BLaER1 (cell line): ENCODE measurements at regions not wholly inside any gene's neighbourhood (a gene's known extent, or its start where the extent isn't known, plus 50 kb on each side); places are given as distances from the start of the nearest gene placed in this dataset.

Experiments used
- H3K27ac ChIP-seq: shearing (Covaris generic); formaldehyde crosslinking; 2 replicates; pipeline ENCODE4 v1.8.1; 2022
- H3K27me3 ChIP-seq: shearing (Covaris generic); formaldehyde crosslinking; 2 replicates; pipeline ENCODE4 v1.8.1; 2022
- H3K36me3 ChIP-seq: shearing (Covaris generic); formaldehyde crosslinking; 2 replicates; pipeline ENCODE4 v1.8.1; 2022
- H3K4me1 ChIP-seq: shearing (Covaris generic); formaldehyde crosslinking; 2 replicates; pipeline ENCODE4 v1.8.1; 2022
- H3K4me2 ChIP-seq: shearing (Covaris generic); formaldehyde crosslinking; 2 replicates; pipeline ENCODE4 v1.8.1; 2022
- H3K4me3 ChIP-seq: shearing (Covaris generic); formaldehyde crosslinking; 2 replicates; pipeline ENCODE4 v1.8.1; 2022
- H3K9ac ChIP-seq: shearing (Covaris generic); formaldehyde crosslinking; 2 replicates; pipeline ENCODE4 v1.8.1; 2022
- H3K9me3 ChIP-seq: shearing (Covaris generic); formaldehyde crosslinking; 2 replicates; pipeline ENCODE4 v1.8.1; 2022
- H4K20me1 ChIP-seq: shearing (Covaris generic); formaldehyde crosslinking; 2 replicates; pipeline ENCODE4 v1.8.1; 2022
- Cebpa-rat ChIP-seq: shearing (Covaris generic); IDR thresholded peaks from 2 replicates; pipeline ENCODE4 v1.8.1; 2022

- TF ChIP-seq Cebpa-rat: no peak
Measured at GRCh38 chr3:144104679-144105078, 133.1 kb downstream of the DIPK2A start.

GRCh38 chr3:144105542-144105941 lies 133.9 kb downstream of the DIPK2A start:
- Histone ChIP-seq H3K4me2 (no peak overlapping the region), H3K4me1 (no peaks in the 10 kb centered on the region), H3K36me3 (no peaks in the 10 kb centered on the region), H3K9ac (no peak overlapping the region), H3K4me3 (no peak overlapping the region), H3K27me3 (no peaks in the 10 kb centered on the region), H3K9me3 (no peaks in the 10 kb centered on the region), H4K20me1 (no peaks in the 10 kb centered on the region), H3K27ac (no peak overlapping the region)
- no peak for TF ChIP-seq Cebpa-rat

More at GRCh38 chr3:144104679-144105078, 133.1 kb downstream of the DIPK2A start:
- no peaks in the 10 kb centered on the region for H3K36me3 ChIP-seq
- H3K27me3 ChIP-seq: no peaks in the 10 kb centered on the region
- H3K4me2 ChIP-seq: no peak overlapping the region
- no peak overlapping the region for H3K27ac ChIP-seq
- H3K4me3 ChIP-seq: no peak overlapping the region
- peaks cover 5% of the 10 kb centered on the region for H3K9me3 ChIP-seq
- H3K4me1 ChIP-seq: no peaks in the 10 kb centered on the region
- H3K9ac ChIP-seq: no peak overlapping the region
- H4K20me1 ChIP-seq: no peaks in the 10 kb centered on the region

DNA sequence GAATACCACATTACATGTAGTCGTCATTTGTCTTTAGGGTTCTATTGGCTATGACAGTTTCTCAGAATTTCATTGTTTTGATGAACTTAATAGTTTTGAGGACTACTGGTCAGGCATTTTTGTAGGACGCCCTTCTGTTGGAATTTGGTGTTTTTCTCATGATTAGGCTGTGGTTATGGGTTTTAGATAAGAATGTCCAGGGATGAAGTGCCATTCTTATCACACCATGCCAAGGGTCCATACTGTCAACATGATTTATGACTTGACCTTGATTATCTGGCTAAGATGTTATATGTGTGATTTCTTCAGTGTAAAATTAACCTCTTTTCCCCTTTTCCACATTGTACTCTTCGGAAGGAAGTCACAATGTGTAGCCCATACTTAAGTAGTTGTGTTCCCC lies 135.3 kb downstream of the DIPK2A start:
- H3K27me3 ChIP-seq: no peaks in the 10 kb centered on the region
- H3K27ac ChIP-seq: no peak overlapping the region
- no peak for TF ChIP-seq Cebpa-rat
- H3K9ac ChIP-seq: no peak overlapping the region
- no peaks in the 10 kb centered on the region for H4K20me1 ChIP-seq
- no peaks in the 10 kb centered on the region for H3K36me3 ChIP-seq
- H3K4me3 ChIP-seq: no peak overlapping the region
- no peaks in the 10 kb centered on the region for H3K4me1 ChIP-seq
- no peak overlapping the region for H3K4me2 ChIP-seq
- no peaks in the 10 kb centered on the region for H3K9me3 ChIP-seq

DNA sequence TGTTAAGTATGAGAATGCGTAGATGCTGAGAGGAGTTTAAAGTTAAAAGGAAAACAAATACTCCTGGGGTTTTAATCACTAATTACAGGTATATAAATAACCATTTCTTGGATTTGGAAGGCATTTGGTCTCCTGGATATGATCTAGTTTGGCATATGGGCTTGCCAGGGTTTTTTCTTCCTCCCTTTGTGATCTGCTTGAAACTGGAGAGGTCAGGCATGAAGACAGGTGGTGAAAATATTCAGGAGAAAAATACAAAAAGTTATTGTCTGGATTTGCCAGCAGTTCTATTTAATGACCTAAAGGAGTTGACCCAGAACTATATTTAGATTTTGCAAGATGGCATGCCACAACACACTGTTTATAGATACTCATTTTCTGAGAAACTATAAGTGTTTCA lies 136.3 kb downstream of the DIPK2A start:
- no peaks in the 10 kb centered on the region for H3K9me3 ChIP-seq
- no peak overlapping the region for H3K27ac ChIP-seq
- H4K20me1 ChIP-seq: no peaks in the 10 kb centered on the region
- no peaks in the 10 kb centered on the region for H3K36me3 ChIP-seq
- no peak overlapping the region for H3K4me3 ChIP-seq
- no peak overlapping the region for H3K9ac ChIP-seq
- H3K4me1 ChIP-seq: no peaks in the 10 kb centered on the region
- no peak overlapping the region for H3K4me2 ChIP-seq
- TF ChIP-seq Cebpa-rat: no peak
- no peaks in the 10 kb centered on the region for H3K27me3 ChIP-seq

DNA sequence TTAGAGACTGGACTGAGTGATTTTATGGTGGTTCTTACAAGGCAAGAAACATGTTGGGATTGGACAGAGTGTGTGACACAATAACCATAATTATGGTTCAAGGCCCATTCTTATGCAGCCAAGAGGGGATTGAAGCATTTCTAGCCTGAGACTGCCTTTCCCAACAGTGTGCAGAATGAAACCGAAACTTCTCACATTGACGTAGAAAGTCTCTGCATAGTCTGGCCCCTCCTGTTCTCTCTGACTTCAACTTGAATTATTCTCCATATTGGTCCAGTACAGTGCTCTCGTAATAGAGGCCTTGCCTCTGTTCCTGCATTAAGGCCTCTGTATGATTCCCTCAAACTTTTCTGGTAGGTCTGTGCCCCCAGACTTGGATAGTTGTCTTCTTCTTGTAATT lies 138.3 kb downstream of the DIPK2A start:
- H3K4me2 ChIP-seq: no peak overlapping the region
- H3K27me3 ChIP-seq: no peaks in the 10 kb centered on the region
- no peaks in the 10 kb centered on the region for H4K20me1 ChIP-seq
- no peaks in the 10 kb centered on the region for H3K9me3 ChIP-seq
- H3K9ac ChIP-seq: no peak overlapping the region
- H3K27ac ChIP-seq: no peak overlapping the region
- no peak for TF ChIP-seq Cebpa-rat
- H3K4me3 ChIP-seq: no peak overlapping the region
- no peaks in the 10 kb centered on the region for H3K4me1 ChIP-seq
- H3K36me3 ChIP-seq: no peaks in the 10 kb centered on the region

GRCh38 chr3:144112036-144112435 lies 140.4 kb downstream of the DIPK2A start:
- no peaks in the 10 kb centered on the region for H3K36me3 ChIP-seq
- TF ChIP-seq Cebpa-rat: no peak
- H3K9ac ChIP-seq: no peak overlapping the region
- no peaks in the 10 kb centered on the region for H4K20me1 ChIP-seq
- no peak overlapping the region for H3K4me2 ChIP-seq
- H3K4me1 ChIP-seq: no peaks in the 10 kb centered on the region
- no peak overlapping the region for H3K4me3 ChIP-seq
- no peak overlapping the region for H3K27ac ChIP-seq
- H3K9me3 ChIP-seq: no peaks in the 10 kb centered on the region
- H3K27me3 ChIP-seq: no peaks in the 10 kb centered on the region

GRCh38 chr3:144112437-144112836 lies 140.8 kb downstream of the DIPK2A start:
- no peaks in the 10 kb centered on the region for H3K9me3 ChIP-seq
- H3K4me2 ChIP-seq: no peak overlapping the region
- TF ChIP-seq Cebpa-rat: no peak
- H3K4me1 ChIP-seq: no peaks in the 10 kb centered on the region
- no peak overlapping the region for H3K27ac ChIP-seq
- H3K36me3 ChIP-seq: no peaks in the 10 kb centered on the region
- no peak overlapping the region for H3K4me3 ChIP-seq
- no peaks in the 10 kb centered on the region for H3K27me3 ChIP-seq
- no peaks in the 10 kb centered on the region for H4K20me1 ChIP-seq
- no peak overlapping the region for H3K9ac ChIP-seq

DNA sequence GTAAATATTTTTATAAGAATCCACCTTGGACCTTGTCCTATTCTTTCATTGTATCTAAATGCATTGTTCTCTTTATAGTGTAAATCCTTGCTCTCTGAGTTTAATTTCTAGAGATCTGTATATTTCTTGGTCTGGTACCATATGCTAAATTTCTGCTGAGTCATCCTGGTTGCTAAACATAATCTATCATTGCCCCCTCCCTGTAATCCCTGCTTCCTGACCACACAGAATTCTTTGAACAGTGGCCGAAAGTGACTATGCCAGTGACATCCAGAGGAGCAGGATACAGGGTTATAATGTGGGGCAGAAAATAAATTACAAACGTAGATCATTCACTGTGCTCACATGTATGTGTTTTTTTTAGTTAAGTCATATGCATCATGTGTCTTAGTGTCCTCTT lies 143.1 kb downstream of the DIPK2A start:
- Histone ChIP-seq H3K4me3 (no peak overlapping the region), H3K27ac (no peak overlapping the region), H4K20me1 (no peaks in the 10 kb centered on the region), H3K9me3 (no peaks in the 10 kb centered on the region), H3K4me1 (no peaks in the 10 kb centered on the region), H3K4me2 (no peak overlapping the region), H3K36me3 (no peaks in the 10 kb centered on the region), H3K9ac (no peak overlapping the region), H3K27me3 (no peaks in the 10 kb centered on the region)
- no peak for TF ChIP-seq Cebpa-rat

DNA sequence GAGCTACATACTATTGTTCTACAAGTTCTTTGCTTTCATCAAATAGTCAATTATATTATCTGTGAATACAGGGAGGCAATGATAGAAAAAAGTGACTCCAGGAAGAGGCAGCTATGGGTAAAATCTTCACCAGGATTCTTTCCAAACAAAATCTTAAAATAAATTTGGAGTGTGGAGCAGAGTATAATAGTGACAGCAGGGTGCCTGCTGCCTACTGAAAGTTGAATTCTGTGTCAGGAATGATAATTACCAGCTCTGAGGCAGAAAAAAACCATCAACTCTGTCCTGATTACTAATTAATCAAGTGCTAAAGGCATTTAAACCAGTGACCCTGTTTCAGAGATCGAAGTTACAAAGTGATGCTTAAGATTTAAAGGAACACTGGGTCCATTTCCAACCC lies 148.0 kb downstream of the DIPK2A start:
- Histone ChIP-seq H3K27me3 (no peaks in the 10 kb centered on the region), H3K9me3 (no peaks in the 10 kb centered on the region), H3K36me3 (no peaks in the 10 kb centered on the region), H3K4me1 (no peaks in the 10 kb centered on the region), H4K20me1 (no peaks in the 10 kb centered on the region), H3K27ac (no peak overlapping the region), H3K9ac (no peak overlapping the region), H3K4me2 (no peak overlapping the region), H3K4me3 (no peak overlapping the region)
- TF ChIP-seq Cebpa-rat: no peak

- TF ChIP-seq Cebpa-rat: no peak
- Histone ChIP-seq H3K9me3 (no peaks in the 10 kb centered on the region), H3K4me3 (no peak overlapping the region), H3K9ac (no peak overlapping the region), H3K27ac (no peak overlapping the region), H3K4me2 (no peak overlapping the region), H3K36me3 (no peaks in the 10 kb centered on the region), H3K4me1 (no peaks in the 10 kb centered on the region), H4K20me1 (no peaks in the 10 kb centered on the region), H3K27me3 (no peaks in the 10 kb centered on the region)
Measured at GRCh38 chr3:144121661-144122060, 150.0 kb downstream of the DIPK2A start.

DNA sequence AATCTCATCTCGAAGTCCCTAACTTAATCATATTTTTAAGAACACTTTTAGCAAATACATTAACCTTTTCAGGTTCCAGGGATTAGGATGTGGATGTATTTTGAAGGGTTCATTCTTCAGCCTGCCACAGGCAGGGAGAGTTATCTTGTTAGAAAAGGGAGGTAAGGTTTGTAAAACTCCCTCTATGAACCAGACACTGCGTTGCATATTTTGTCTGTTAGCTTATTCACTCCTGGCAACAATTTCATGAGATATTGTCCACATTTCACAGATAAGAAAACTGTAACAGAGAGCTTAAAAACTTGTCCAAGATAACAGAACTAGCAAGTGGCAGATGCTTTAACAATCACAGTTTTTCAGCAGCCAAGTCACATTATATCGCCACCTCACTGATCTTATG lies 155.4 kb downstream of the DIPK2A start:
- no peak overlapping the region for H3K4me3 ChIP-seq
- H3K9ac ChIP-seq: no peak overlapping the region
- H4K20me1 ChIP-seq: no peaks in the 10 kb centered on the region
- no peaks in the 10 kb centered on the region for H3K9me3 ChIP-seq
- no peaks in the 10 kb centered on the region for H3K4me1 ChIP-seq
- TF ChIP-seq Cebpa-rat: no peak
- H3K4me2 ChIP-seq: no peak overlapping the region
- no peak overlapping the region for H3K27ac ChIP-seq
- no peaks in the 10 kb centered on the region for H3K27me3 ChIP-seq
- H3K36me3 ChIP-seq: no peaks in the 10 kb centered on the region
